ENCODE measurements at regions not wholly inside any gene's neighbourhood (a gene's known extent, or its start where the extent isn't known, plus 50 kb on each side); places are given as distances from the start of the nearest gene placed in this dataset.

DNA sequence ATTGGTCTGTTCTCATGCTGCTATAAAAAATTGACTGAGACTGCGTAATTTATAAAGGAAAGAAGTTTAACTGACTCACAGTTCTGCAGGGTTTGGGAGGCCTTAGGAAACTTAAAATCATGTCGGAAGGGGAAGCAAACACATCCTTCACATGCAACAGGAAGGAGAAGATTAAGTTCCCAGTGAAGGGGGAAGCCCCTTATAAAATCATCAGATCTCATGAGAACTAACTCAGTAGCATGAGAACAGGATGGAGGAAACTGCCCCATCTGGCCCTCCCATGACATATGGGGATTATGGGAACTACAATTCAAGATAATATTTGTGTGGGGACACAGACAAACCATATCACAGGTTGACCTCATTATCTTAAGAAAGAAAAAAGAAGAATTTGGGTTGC is 134.5 kb downstream of the PPP1R3A start:
- TF ChIP-seq, protein P1, sequence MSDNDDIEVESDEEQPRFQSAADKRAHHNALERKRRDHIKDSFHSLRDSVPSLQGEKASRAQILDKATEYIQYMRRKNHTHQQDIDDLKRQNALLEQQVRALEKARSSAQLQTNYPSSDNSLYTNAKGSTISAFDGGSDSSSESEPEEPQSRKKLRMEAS (IDR thresholded peaks at IDR 0.05): no peak
- TF ChIP-seq GATA3 (IDR thresholded peaks at IDR 0.05; ENCODE audit: borderline replicate concordance) (no peak), HDAC2 (IDR thresholded peaks at IDR 0.05) (no peak), EP300 (IDR thresholded peaks at IDR 0.05) (no peak), NR3C1 (IDR thresholded peaks at IDR 0.05) (no peak)

Data from A549 (cell line).